Thymus (tissue), 11 donors: ENCODE measurements at regions not wholly inside any gene's neighbourhood (a gene's known extent, or its start where the extent isn't known, plus 50 kb on each side); places are given as distances from the start of the nearest gene placed in this dataset.

Experiments
- DNase-seq, 9 donors: peaks; one replicate each; pipeline ENCODE4 v3.0.0-alpha.2; 2013; ENCODE audit warnings: low spot score in 9 of 9, low read depth in 6 of 9, missing footprints in 1 of 9
- H3K27ac ChIP-seq, 2 donors: one replicate each; pipeline ENCODE4 v1.5.1; 2013; ENCODE audit warnings: control low read depth in 1 of 2, low read depth in 1 of 2, low read length in 1 of 2, mild to moderate bottlenecking in 1 of 2, moderate library complexity in 1 of 2
- H3K27me3 ChIP-seq, 2 donors: one replicate each; pipeline ENCODE4 v1.5.1; 2013; ENCODE audit warnings: low read length in 1 of 2; ENCODE audit not compliant: control insufficient read depth in 2 of 2, insufficient read depth in 1 of 2
- H3K36me3 ChIP-seq, 2 donors: one replicate each; pipeline ENCODE4 v1.5.1; 2013; ENCODE audit warnings: low read length in 1 of 2, mild to moderate bottlenecking in 1 of 2, moderate library complexity in 1 of 2; ENCODE audit not compliant: control insufficient read depth in 2 of 2, insufficient read depth in 2 of 2
- H3K4me1 ChIP-seq, 2 donors: one replicate each; pipeline ENCODE4 v1.5.1; 2013; ENCODE audit warnings: low read length in 2 of 2; ENCODE audit not compliant: control insufficient read depth in 2 of 2, insufficient read depth in 2 of 2
- H3K4me3 ChIP-seq, 2 donors: one replicate each; pipeline ENCODE4 v1.5.1; 2013; ENCODE audit warnings: low read length in 2 of 2, control low read depth in 1 of 2, mild to moderate bottlenecking in 1 of 2
- H3K9me3 ChIP-seq, 2 donors: one replicate each; pipeline ENCODE4 v1.5.1; 2013; ENCODE audit warnings: low read length in 1 of 2, mild to moderate bottlenecking in 1 of 2; ENCODE audit not compliant: control insufficient read depth in 2 of 2, insufficient read depth in 1 of 2
- WGBS: extraction: QIAGEN DNeasy Blood & Tissue Kit; methylation state at CpG from one replicate; pipeline ENCODE4 v1.1.7; 2013; 5-methylcytosine and 5-hydroxymethylcytosine counted together
- donor health status: healthy.

GRCh38 chr1:87863317-87863716, 534.6 kb downstream of the LMO4 start:
- DNase-seq = no peak
- WGBS = 95% methylated on average over 1 of the region's 1 CpG

DNA sequence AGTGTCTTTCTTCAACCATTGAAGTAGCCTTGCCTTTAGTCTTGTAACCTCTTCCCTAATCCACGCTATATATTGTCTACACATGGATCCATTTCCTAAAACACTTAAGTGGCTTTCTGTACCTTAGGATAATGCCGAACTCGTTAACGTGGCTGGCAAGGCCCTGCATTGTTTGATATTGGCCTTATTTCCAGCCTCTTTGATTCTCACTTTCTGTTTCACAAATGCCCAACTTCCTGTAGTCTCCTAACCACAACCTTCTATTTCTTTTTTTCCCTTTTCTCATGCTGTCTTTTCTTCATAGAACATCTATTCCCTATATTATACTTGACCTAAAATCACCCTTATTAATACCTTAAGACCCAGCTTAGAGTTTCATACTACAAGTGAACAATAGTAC, 536.0 kb downstream of the LMO4 start:
- DNase-seq = peak in 1 of 9 donors; percentile 22
- H3K27me3 ChIP-seq = no peaks in the 10 kb centered on the region
- 42% methylated on average over 4 of the region's 4 CpGs for WGBS
- peaks cover 0 to 2% of the 10 kb centered on the region in 2 donors for H3K4me1 ChIP-seq
- H3K4me3 ChIP-seq = no peak overlapping the region
- no peaks in the 10 kb centered on the region for H3K36me3 ChIP-seq
- no peaks in the 10 kb centered on the region for H3K9me3 ChIP-seq
- H3K27ac ChIP-seq = no peak overlapping the region

More at GRCh38 chr1:87863317-87863716, 534.6 kb downstream of the LMO4 start:
- Histone ChIP-seq H3K36me3 (no peaks in the 10 kb centered on the region), H3K9me3 (no peaks in the 10 kb centered on the region), H3K4me3 (no peak overlapping the region), H3K4me1 (peaks cover 0 to 2% of the 10 kb centered on the region in 2 donors), H3K27ac (no peak overlapping the region), H3K27me3 (no peaks in the 10 kb centered on the region)

- no peak overlapping the region for H3K4me3 ChIP-seq
- no peaks in the 10 kb centered on the region for H3K36me3 ChIP-seq
- no peaks in the 10 kb centered on the region for H3K9me3 ChIP-seq
- no peaks in the 10 kb centered on the region for H3K27me3 ChIP-seq
- no peak for DNase-seq
- no peak overlapping the region for H3K27ac ChIP-seq
- peaks cover 0 to 2% of the 10 kb centered on the region in 2 donors for H3K4me1 ChIP-seq
- WGBS = 97% methylated on average over 3 of the region's 3 CpGs
Observed at GRCh38 chr1:87866416-87866815, 537.7 kb downstream of the LMO4 start.

- 100% methylated on average over 1 of the region's 1 CpG for WGBS
Observed at GRCh38 chr1:87867626-87868025, 538.9 kb downstream of the LMO4 start.

GRCh38 chr1:87869567-87869966, 540.9 kb downstream of the LMO4 start:
- no peak overlapping the region for H3K4me3 ChIP-seq

More at GRCh38 chr1:87867626-87868025, 538.9 kb downstream of the LMO4 start:
- no peak for DNase-seq
- Histone ChIP-seq H3K27ac (no peak overlapping the region), H3K9me3 (no peaks in the 10 kb centered on the region), H3K4me3 (no peak overlapping the region), H3K36me3 (no peaks in the 10 kb centered on the region), H3K27me3 (no peaks in the 10 kb centered on the region), H3K4me1 (peaks cover 2 to 7% of the 10 kb centered on the region in 2 donors)

GRCh38 chr1:87872189-87872588, 543.5 kb downstream of the LMO4 start:
- H3K36me3 ChIP-seq = no peaks in the 10 kb centered on the region
- peaks cover 0 to 7% of the 10 kb centered on the region in 2 donors for H3K4me1 ChIP-seq
- H3K27ac ChIP-seq = peak overlapping the region in 1 of 2 donors; percentile 3
- peak in 5 of 9 donors; percentile 12 to 54 (median 15) for DNase-seq
- H3K4me3 ChIP-seq = no peak overlapping the region
- H3K9me3 ChIP-seq = no peaks in the 10 kb centered on the region
- H3K27me3 ChIP-seq = no peaks in the 10 kb centered on the region
- 20% methylated on average over 2 of the region's 2 CpGs for WGBS

More at GRCh38 chr1:87869567-87869966, 540.9 kb downstream of the LMO4 start:
- WGBS = 57% methylated on average over 1 of the region's 1 CpG
- Histone ChIP-seq H3K36me3 (no peaks in the 10 kb centered on the region), H3K4me1 (peaks cover 1 to 7% of the 10 kb centered on the region in 2 donors), H3K9me3 (no peaks in the 10 kb centered on the region), H3K27me3 (no peaks in the 10 kb centered on the region), H3K27ac (no peak overlapping the region)
- no peak for DNase-seq

GRCh38 chr1:87872692-87873091, 544.0 kb downstream of the LMO4 start:
- Histone ChIP-seq H3K27me3 (no peaks in the 10 kb centered on the region), H3K4me3 (no peak overlapping the region), H3K4me1 (peaks cover 0 to 7% of the 10 kb centered on the region in 2 donors), H3K27ac (no peak overlapping the region), H3K9me3 (no peaks in the 10 kb centered on the region), H3K36me3 (no peaks in the 10 kb centered on the region)
- 91% methylated on average over 3 of the region's 3 CpGs for WGBS
- no peak for DNase-seq

DNA sequence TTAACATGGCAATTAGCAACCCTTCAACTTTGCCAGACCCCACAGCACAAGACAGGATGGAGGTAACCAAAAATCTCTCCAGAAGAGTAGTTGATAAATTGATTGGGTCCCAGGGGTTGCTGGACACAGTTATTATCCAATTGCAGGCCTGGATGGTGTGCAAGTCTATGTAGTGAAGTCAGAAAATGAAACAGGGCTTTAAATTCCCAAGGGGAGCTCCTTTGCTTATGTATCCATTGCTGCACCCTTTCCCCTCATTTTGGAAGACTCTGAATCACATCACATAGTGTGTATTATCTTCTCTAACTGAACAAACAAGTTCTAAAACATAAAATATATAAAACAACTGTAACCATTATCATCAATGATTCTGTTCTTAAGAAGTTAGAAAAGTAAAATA, 550.2 kb downstream of the LMO4 start:
- H3K36me3 ChIP-seq = no peaks in the 10 kb centered on the region
- no peaks in the 10 kb centered on the region for H3K9me3 ChIP-seq
- no peaks in the 10 kb centered on the region for H3K4me1 ChIP-seq
- H3K4me3 ChIP-seq = no peak overlapping the region
- no peaks in the 10 kb centered on the region for H3K27me3 ChIP-seq
- no peak overlapping the region for H3K27ac ChIP-seq
- DNase-seq = no peak

GRCh38 chr1:87880098-87880760, 551.5 kb downstream of the LMO4 start:
- 96% methylated on average over 5 of the region's 5 CpGs for WGBS

More at GRCh38 chr1:87880098-87880760, 551.5 kb downstream of the LMO4 start:
- Histone ChIP-seq H3K4me1 (no peaks in the 10 kb centered on the region), H3K9me3 (no peaks in the 10 kb centered on the region), H3K27ac (no peak overlapping the region), H3K4me3 (no peak overlapping the region), H3K36me3 (no peaks in the 10 kb centered on the region), H3K27me3 (no peaks in the 10 kb centered on the region)
- DNase-seq = no peak
